ENCODE measurements at regions not wholly inside any gene's neighbourhood (a gene's known extent, or its start where the extent isn't known, plus 50 kb on each side); places are given as distances from the start of the nearest gene placed in this dataset.
A peak's percentile ranks its signal among the peaks of the same experiment; 100 is the strongest.

GRCh38 chr3:8152821-8153418 is 348.7 kb upstream of the LMCD1 start:
- TF ChIP-seq CTCF (conservative IDR thresholded peaks at IDR 0.05; ENCODE audit: low read depth, low read length), result peak; percentile 60
- no peak for TF ChIP-seq EZH2 (IDR thresholded peaks at IDR 0.05; ENCODE audit: borderline replicate concordance, low read depth, low read length, poor library complexity, severe bottlenecking)

All from A673 (cell line).